ENCODE measurements at regions not wholly inside any gene's neighbourhood (a gene's known extent, or its start where the extent isn't known, plus 50 kb on each side); places are given as distances from the start of the nearest gene placed in this dataset.
"Not testable (repeated sequence)": the region's sequence is repeated elsewhere in the genome, so short reads cannot be mapped to it uniquely, and the experiment has no call there.

DNA sequence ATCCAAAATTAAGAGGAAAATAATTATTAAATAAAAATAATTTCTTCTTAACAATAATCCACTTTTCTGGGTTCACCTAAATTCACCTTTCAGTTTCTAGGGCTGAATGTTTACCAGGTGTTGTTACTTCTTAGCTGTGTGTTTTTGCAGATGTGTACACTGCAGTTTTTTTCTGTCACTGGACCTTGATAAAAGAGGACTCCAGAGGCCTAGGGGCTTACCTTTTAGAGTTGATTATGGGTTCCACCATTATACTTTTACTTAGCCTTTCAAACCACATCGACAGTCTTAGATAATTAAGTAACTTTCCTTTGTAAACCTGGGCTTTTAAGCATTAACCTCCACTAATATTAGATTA, 766.5 kb downstream of the BCKDHB start:
- H3K4me3 ChIP-seq (ENCODE audit: insufficient read length, low read depth) = no peak overlapping the region
- H3K9me3 ChIP-seq (ENCODE audit: insufficient read depth, low read length) = no peaks in the 10 kb centered on the region
- H3K27me3 ChIP-seq (ENCODE audit: insufficient read depth, insufficient read length) = no peaks in the 10 kb centered on the region
- no peaks in the 10 kb centered on the region for H3K36me3 ChIP-seq (ENCODE audit: insufficient read depth, insufficient read length, low read length)
- no peak for TF ChIP-seq ZNF274 (IDR thresholded peaks at IDR 0.05; ENCODE audit: low read depth, low read length)
- no peak for TF ChIP-seq YY1 (IDR thresholded peaks at IDR 0.05; ENCODE audit: insufficient read depth, insufficient read length)
- no peak for TF ChIP-seq SUZ12 (IDR thresholded peaks at IDR 0.05; ENCODE audit: extremely low read depth, insufficient read depth, insufficient read length)
- H3K9ac ChIP-seq (ENCODE audit: insufficient read length, low read depth) = no peak overlapping the region
- no peak for DNase-seq (ENCODE audit: low read depth, low spot score)
- H3K4me1 ChIP-seq (ENCODE audit: insufficient read depth, insufficient read length) = no peaks in the 10 kb centered on the region

DNA sequence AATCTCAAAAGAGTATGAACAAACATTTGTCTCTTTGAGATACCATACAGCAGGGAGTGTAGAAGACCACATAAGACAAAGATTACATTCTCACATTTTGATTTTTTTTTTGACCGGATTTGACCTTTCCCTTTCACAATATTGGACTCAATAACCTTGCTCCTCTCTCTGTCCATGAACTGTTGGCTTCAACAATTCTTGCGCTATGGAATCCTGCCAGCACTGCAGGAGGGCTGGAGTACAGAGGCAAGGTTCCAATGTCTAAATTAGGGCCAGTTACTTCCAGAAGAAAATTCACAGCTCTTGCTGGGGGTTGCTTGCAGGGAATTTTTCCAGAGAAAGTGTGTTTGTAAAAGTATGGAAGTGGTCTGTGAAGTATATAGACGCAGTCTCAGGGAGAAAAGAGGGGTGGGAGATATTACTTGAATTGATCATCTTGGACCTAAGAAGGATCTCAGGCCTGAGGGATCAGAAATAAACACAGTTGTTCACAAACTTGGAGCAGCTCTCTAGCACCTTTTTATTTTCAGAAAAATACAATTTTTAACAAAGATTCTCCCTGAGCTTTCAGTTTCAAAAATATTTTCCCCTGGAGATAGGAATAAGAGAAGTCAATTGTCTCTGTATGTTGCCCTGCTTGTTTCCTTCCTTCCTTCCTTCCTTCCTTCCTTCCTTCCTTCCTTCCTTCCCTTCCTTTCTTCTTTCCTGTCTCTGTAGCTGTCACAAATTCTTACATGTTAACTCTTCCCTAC, 765.9 kb downstream of the BCKDHB start:
- TF ChIP-seq SUZ12 (IDR thresholded peaks at IDR 0.05; ENCODE audit: extremely low read depth, insufficient read depth, insufficient read length) = no peak
- no peak overlapping the region for H3K4me3 ChIP-seq (ENCODE audit: insufficient read length, low read depth)
- no peak overlapping the region for H3K9ac ChIP-seq (ENCODE audit: insufficient read length, low read depth)

DNA sequence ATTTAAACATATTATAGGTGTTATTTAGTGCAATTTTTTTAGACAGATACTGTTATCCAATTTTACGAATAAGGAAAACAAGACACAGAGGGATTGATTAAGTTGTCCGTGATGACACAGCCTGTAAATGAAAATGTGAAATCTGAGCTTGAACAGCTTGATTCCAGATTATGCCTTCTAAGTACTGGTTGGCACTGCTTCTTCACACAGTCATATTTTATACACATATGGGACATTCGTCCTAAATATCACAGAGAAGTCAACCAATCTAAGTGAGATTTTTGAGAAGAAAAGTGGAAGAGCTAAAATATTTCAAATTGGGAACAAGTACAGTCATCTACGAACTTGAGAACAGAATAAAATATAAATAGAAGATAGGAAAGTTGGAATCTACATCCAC, 756.3 kb downstream of the BCKDHB start:
- Histone ChIP-seq H3K9me3 (ENCODE audit: insufficient read depth, low read length) (no peaks in the 10 kb centered on the region), H3K9ac (ENCODE audit: insufficient read length, low read depth) (no peak overlapping the region), H3K27me3 (ENCODE audit: insufficient read depth, insufficient read length) (no peaks in the 10 kb centered on the region), H3K36me3 (ENCODE audit: insufficient read depth, insufficient read length, low read length) (no peaks in the 10 kb centered on the region), H3K4me1 (ENCODE audit: insufficient read depth, insufficient read length) (no peaks in the 10 kb centered on the region), H3K4me3 (ENCODE audit: insufficient read length, low read depth) (no peak overlapping the region)
- TF ChIP-seq ZNF274 (IDR thresholded peaks at IDR 0.05; ENCODE audit: low read depth, low read length) = no peak
- no peak for TF ChIP-seq YY1 (IDR thresholded peaks at IDR 0.05; ENCODE audit: insufficient read depth, insufficient read length)
- no peak for TF ChIP-seq SUZ12 (IDR thresholded peaks at IDR 0.05; ENCODE audit: extremely low read depth, insufficient read depth, insufficient read length)
- no peak for DNase-seq (ENCODE audit: low read depth, low spot score)

More for the DNA sequence above, 765.9 kb downstream of the BCKDHB start:
- Histone ChIP-seq H3K9me3 (ENCODE audit: insufficient read depth, low read length) (no peaks in the 10 kb centered on the region), H3K4me1 (ENCODE audit: insufficient read depth, insufficient read length) (no peaks in the 10 kb centered on the region), H3K36me3 (ENCODE audit: insufficient read depth, insufficient read length, low read length) (no peaks in the 10 kb centered on the region), H3K27me3 (ENCODE audit: insufficient read depth, insufficient read length) (no peaks in the 10 kb centered on the region)
- DNase-seq (ENCODE audit: low read depth, low spot score) = no peak

DNA sequence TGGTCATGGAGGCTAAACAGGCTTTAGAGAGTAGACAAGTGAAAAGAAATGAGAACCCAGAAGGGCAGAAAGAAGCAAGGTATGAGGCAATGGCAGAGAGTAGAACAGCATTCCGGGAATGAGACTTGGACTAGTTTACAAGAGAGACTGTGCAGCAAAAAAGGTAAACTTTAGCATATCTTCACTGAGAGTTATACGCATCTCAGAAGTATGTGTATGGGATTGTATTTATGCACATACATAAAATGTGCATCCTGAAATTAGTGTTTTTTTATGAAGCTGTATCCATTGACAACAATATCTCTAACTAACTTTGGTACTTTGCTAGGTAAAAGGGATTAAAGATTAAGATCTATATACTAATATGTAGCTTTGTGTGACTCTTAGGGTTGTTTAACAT, 753.6 kb downstream of the BCKDHB start:
- DNase-seq (ENCODE audit: low read depth, low spot score) = no peak
- Histone ChIP-seq H3K27me3 (ENCODE audit: insufficient read depth, insufficient read length) (no peaks in the 10 kb centered on the region), H3K36me3 (ENCODE audit: insufficient read depth, insufficient read length, low read length) (no peaks in the 10 kb centered on the region), H3K4me3 (ENCODE audit: insufficient read length, low read depth) (no peak overlapping the region), H3K4me1 (ENCODE audit: insufficient read depth, insufficient read length) (no peaks in the 10 kb centered on the region), H3K9me3 (ENCODE audit: insufficient read depth, low read length) (no peaks in the 10 kb centered on the region), H3K9ac (ENCODE audit: insufficient read length, low read depth) (no peak overlapping the region)
- TF ChIP-seq ZNF274 (IDR thresholded peaks at IDR 0.05; ENCODE audit: low read depth, low read length) (no peak), SUZ12 (IDR thresholded peaks at IDR 0.05; ENCODE audit: extremely low read depth, insufficient read depth, insufficient read length) (no peak), YY1 (IDR thresholded peaks at IDR 0.05; ENCODE audit: insufficient read depth, insufficient read length) (no peak)

DNA sequence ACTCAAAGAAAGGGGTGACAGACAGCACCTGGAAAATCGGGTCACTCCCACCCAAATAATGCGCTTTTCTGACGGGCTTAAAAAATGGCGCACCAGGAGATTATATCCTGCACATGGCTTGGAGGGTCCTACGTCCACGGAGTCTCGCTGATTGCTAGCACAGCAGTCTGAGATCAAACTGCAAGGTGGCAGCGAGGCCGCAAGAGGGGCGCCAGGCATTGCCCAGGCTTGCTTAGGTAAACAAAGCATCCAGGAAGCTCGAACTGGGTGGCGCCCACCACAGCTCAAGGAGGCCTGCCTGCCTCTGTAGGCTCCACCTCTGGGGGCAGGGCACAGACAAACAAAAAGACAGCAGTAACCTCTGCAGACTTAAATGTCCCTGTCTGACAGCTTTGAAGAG, 741.5 kb downstream of the BCKDHB start:
- not testable (repeated sequence) for H3K36me3 ChIP-seq (ENCODE audit: insufficient read depth, insufficient read length, low read length); DNase-seq (ENCODE audit: low read depth, low spot score)

DNA sequence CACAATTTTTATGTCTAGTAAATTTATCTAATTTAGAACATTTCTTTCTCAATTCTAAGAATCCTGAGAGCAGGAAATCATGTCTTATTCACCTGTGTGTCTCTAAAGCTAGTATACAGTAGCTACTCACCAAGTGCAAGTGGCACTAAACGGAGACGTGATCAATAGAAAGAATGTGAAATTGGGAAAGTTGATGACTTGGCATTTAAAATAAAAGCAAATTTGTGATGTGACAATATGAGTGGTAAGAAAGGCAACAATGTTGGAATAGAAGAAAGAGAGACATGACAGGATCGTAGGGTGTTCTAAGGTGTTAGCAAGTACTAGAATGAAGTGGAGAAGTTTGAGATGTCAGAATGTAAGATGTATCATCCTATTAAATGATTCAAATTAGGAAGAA, 725.9 kb downstream of the BCKDHB start:
- Histone ChIP-seq H3K9ac (ENCODE audit: insufficient read length, low read depth) (no peak overlapping the region), H3K4me1 (ENCODE audit: insufficient read depth, insufficient read length) (no peaks in the 10 kb centered on the region), H3K4me3 (ENCODE audit: insufficient read length, low read depth) (no peak overlapping the region), H3K36me3 (ENCODE audit: insufficient read depth, insufficient read length, low read length) (no peaks in the 10 kb centered on the region), H3K27me3 (ENCODE audit: insufficient read depth, insufficient read length) (no peaks in the 10 kb centered on the region), H3K9me3 (ENCODE audit: insufficient read depth, low read length) (no peaks in the 10 kb centered on the region)
- TF ChIP-seq YY1 (IDR thresholded peaks at IDR 0.05; ENCODE audit: insufficient read depth, insufficient read length) = no peak
- no peak for TF ChIP-seq ZNF274 (IDR thresholded peaks at IDR 0.05; ENCODE audit: low read depth, low read length)
- no peak for TF ChIP-seq SUZ12 (IDR thresholded peaks at IDR 0.05; ENCODE audit: extremely low read depth, insufficient read depth, insufficient read length)
- no peak for DNase-seq (ENCODE audit: low read depth, low spot score)

More for the DNA sequence above, 741.5 kb downstream of the BCKDHB start:
- H3K4me3 ChIP-seq (ENCODE audit: insufficient read length, low read depth); H3K4me1 ChIP-seq (ENCODE audit: insufficient read depth, insufficient read length); H3K27me3 ChIP-seq (ENCODE audit: insufficient read depth, insufficient read length); H3K9ac ChIP-seq (ENCODE audit: insufficient read length, low read depth); H3K9me3 ChIP-seq (ENCODE audit: insufficient read depth, low read length): not testable (repeated sequence)

DNA sequence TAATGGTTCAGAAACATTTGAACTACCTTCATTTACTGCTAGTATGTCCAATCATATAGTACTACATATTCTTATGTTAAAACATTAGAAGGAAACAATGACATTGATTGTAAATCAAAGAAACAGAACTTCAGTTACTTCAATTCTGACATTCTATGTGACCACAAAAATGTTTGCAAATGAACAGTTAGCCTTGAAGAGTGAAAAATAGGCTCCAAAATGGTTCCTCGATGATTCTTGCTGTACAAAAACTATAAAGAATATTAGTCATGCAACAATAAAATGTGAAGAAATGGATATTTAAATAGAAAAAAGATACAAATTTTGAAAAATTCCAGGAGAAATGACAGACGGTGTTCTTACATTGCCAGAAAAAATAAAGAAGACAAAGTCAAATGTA, 686.9 kb downstream of the BCKDHB start:
- no peak overlapping the region for H3K4me3 ChIP-seq (ENCODE audit: insufficient read length, low read depth)
- TF ChIP-seq SUZ12 (IDR thresholded peaks at IDR 0.05; ENCODE audit: extremely low read depth, insufficient read depth, insufficient read length) = no peak
- TF ChIP-seq YY1 (IDR thresholded peaks at IDR 0.05; ENCODE audit: insufficient read depth, insufficient read length) = no peak
- TF ChIP-seq ZNF274 (IDR thresholded peaks at IDR 0.05; ENCODE audit: low read depth, low read length) = no peak
- no peaks in the 10 kb centered on the region for H3K27me3 ChIP-seq (ENCODE audit: insufficient read depth, insufficient read length)
- no peak overlapping the region for H3K9ac ChIP-seq (ENCODE audit: insufficient read length, low read depth)
- no peak for DNase-seq (ENCODE audit: low read depth, low spot score)
- no peaks in the 10 kb centered on the region for H3K36me3 ChIP-seq (ENCODE audit: insufficient read depth, insufficient read length, low read length)
- H3K9me3 ChIP-seq (ENCODE audit: insufficient read depth, low read length) = no peaks in the 10 kb centered on the region
- no peaks in the 10 kb centered on the region for H3K4me1 ChIP-seq (ENCODE audit: insufficient read depth, insufficient read length)

DNA sequence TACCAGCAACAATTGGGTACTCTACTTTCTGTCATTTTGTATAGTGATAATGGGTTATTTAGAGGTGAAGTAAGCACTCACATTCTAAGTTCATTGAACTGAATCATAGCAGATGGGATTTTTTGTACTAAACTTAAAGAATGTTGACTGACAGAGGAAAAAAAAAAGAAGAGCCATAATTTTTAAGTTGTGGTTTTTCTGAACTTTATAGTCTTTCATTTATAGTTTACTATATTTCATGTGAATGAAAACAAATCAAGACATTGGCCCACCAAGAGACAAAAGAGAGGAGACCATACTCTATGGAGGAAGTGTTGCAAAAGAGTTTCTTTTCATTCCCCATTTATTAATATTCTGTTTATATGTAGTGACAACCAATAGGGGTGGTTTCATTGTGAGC, 685.7 kb downstream of the BCKDHB start:
- no peak for DNase-seq (ENCODE audit: low read depth, low spot score)
- Histone ChIP-seq H3K4me3 (ENCODE audit: insufficient read length, low read depth) (no peak overlapping the region), H3K9ac (ENCODE audit: insufficient read length, low read depth) (no peak overlapping the region), H3K36me3 (ENCODE audit: insufficient read depth, insufficient read length, low read length) (no peaks in the 10 kb centered on the region), H3K27me3 (ENCODE audit: insufficient read depth, insufficient read length) (no peaks in the 10 kb centered on the region), H3K9me3 (ENCODE audit: insufficient read depth, low read length) (no peaks in the 10 kb centered on the region), H3K4me1 (ENCODE audit: insufficient read depth, insufficient read length) (no peaks in the 10 kb centered on the region)
- no peak for TF ChIP-seq YY1 (IDR thresholded peaks at IDR 0.05; ENCODE audit: insufficient read depth, insufficient read length)
- TF ChIP-seq SUZ12 (IDR thresholded peaks at IDR 0.05; ENCODE audit: extremely low read depth, insufficient read depth, insufficient read length) = no peak
- no peak for TF ChIP-seq ZNF274 (IDR thresholded peaks at IDR 0.05; ENCODE audit: low read depth, low read length)

All from NT2/D1 (cell line).